ENCODE measurements at regions not wholly inside any gene's neighbourhood (a gene's known extent, or its start where the extent isn't known, plus 50 kb on each side); places are given as distances from the start of the nearest gene placed in this dataset.

- ChIA-PET CTCF (no interaction called here), POLR2A (no interaction called here)
- 82% methylated on average over 9 of the region's 9 CpGs for WGBS (ENCODE audit: low lambda C conversion rate)
- TF ChIP-seq FOXJ3 (CRISPR knock-in tag; IDR thresholded peaks at IDR 0.05) (no peak), USF2 (IDR thresholded peaks at IDR 0.05; ENCODE audit: borderline replicate concordance, low read depth, low read length) (no peak), RAD21 (IDR thresholded peaks at IDR 0.05; ENCODE audit: low read length) (no peak), POLR2AphosphoS5 (IDR thresholded peaks at IDR 0.05; ENCODE audit: low read depth, low read length) (no peak), EP300 (IDR thresholded peaks at IDR 0.05; ENCODE audit: borderline replicate concordance in 1 of 2, low read depth in 1 of 2, low read length in 1 of 2) (no peak), FOXM1 (IDR thresholded peaks at IDR 0.05; ENCODE audit: low read depth) (no peak), GATA2 (CRISPR knock-in tag; IDR thresholded peaks at IDR 0.05) (no peak), REST (IDR thresholded peaks at IDR 0.05; ENCODE audit: low read depth, low read length) (no peak), SIN3A (IDR thresholded peaks at IDR 0.05; ENCODE audit: borderline replicate concordance, low read depth, low read length) (no peak), RFX5 (IDR thresholded peaks at IDR 0.05; ENCODE audit: low read length) (no peak), GABPA (IDR thresholded peaks at IDR 0.05; ENCODE audit: low read depth) (no peak), MXI1 (IDR thresholded peaks at IDR 0.05; ENCODE audit: low read depth, low read length) (no peak), RXRA (IDR thresholded peaks at IDR 0.05; ENCODE audit: borderline replicate concordance, low read depth) (no peak), YY1 (IDR thresholded peaks at IDR 0.05; ENCODE audit: low read depth) (no peak), USF1 (IDR thresholded peaks at IDR 0.05; ENCODE audit: borderline replicate concordance, low read depth) (no peak), EZH2phosphoT487 (IDR thresholded peaks at IDR 0.05; ENCODE audit: borderline replicate concordance, low read depth) (no peak), ELF1 (IDR thresholded peaks at IDR 0.05) (no peak), SMC3 (IDR thresholded peaks at IDR 0.05; ENCODE audit: low read depth, low read length) (no peak)
- peak overlapping the region in 1 of 2 experiments; percentile 99; a peak in 2 of 4 replicates for H3K27ac ChIP-seq (ENCODE audit: low read depth in 2 of 2, low read length in 1 of 2)
- H3K27me3 ChIP-seq (ENCODE audit: insufficient read depth) = no peaks in the 10 kb centered on the region
- H3K4me3 ChIP-seq (ENCODE audit: low read depth in 2 of 2, low read length in 1 of 2) = no peak overlapping the region
- H3K4me2 ChIP-seq = no peak overlapping the region
- H3K9me2 ChIP-seq = no peaks in the 10 kb centered on the region
- H3F3A ChIP-seq (replicated peaks; ENCODE audit: insufficient read depth) = peaks cover 52% of the 10 kb centered on the region
- H3K36me3 ChIP-seq (replicated peaks in 1 of 2; ENCODE audit: control insufficient read depth in 1 of 2, insufficient read depth in 2 of 2, low read length in 1 of 2) = no peaks in the 10 kb centered on the region
- peaks cover 0 to 31% of the 10 kb centered on the region in 2 experiments; a peak in 2 of 4 replicates for H3K4me1 ChIP-seq (ENCODE audit: control insufficient read depth in 1 of 2, insufficient read depth in 2 of 2, low read depth in 1 of 2, low read length in 1 of 2)
- H3K9me3 ChIP-seq = no peaks in the 10 kb centered on the region
- H3K9ac ChIP-seq = no peak overlapping the region
- DNase-seq = no peak
- no peak overlapping the region for H2AFZ ChIP-seq (ENCODE audit: low read depth)
- peaks cover 52% of the 10 kb centered on the region for H3K79me2 ChIP-seq (ENCODE audit: insufficient read depth)
- no peaks in the 10 kb centered on the region for H4K20me1 ChIP-seq (ENCODE audit: insufficient read depth)
Observed at GRCh38 chr12:65647074-65647473, 177.2 kb upstream of the HMGA2 start.

Measured in SK-N-SH (cell line).